Nephron progenitor cell (in vitro differentiated cells): ENCODE measurements at regions not wholly inside any gene's neighbourhood (a gene's known extent, or its start where the extent isn't known, plus 50 kb on each side); places are given as distances from the start of the nearest gene placed in this dataset.
"Not testable (repeated sequence)": the region's sequence is repeated elsewhere in the genome, so short reads cannot be mapped to it uniquely, and the experiment has no call there.

Source experiments
- DNase-seq: peaks from one replicate; pipeline ENCODE4 v3.0.0; 2021
- H3K27ac Mint-ChIP-seq: 2 replicates; pipeline ENCODE4 v1.8.0; 2021; ENCODE audit warnings: mild to moderate bottlenecking, moderate library complexity, mixed read lengths
- H3K27me3 Mint-ChIP-seq: 2 replicates; pipeline ENCODE4 v1.8.0; 2021; ENCODE audit warnings: mild to moderate bottlenecking, low read depth, mixed read lengths; ENCODE audit not compliant: poor library complexity
- H3K36me3 Mint-ChIP-seq: 2 replicates; pipeline ENCODE4 v1.8.0; 2021; ENCODE audit warnings: low read depth, mixed read lengths
- H3K4me1 Mint-ChIP-seq: 2 replicates; pipeline ENCODE4 v1.8.0; 2021; ENCODE audit warnings: mixed read lengths
- H3K4me3 Mint-ChIP-seq: 2 replicates; pipeline ENCODE4 v1.8.0; 2021; ENCODE audit warnings: mild to moderate bottlenecking, moderate library complexity, mixed read lengths
- H3K9me3 Mint-ChIP-seq: 2 replicates; pipeline ENCODE4 v1.8.0; 2021; ENCODE audit warnings: mild to moderate bottlenecking, moderate library complexity, mixed read lengths
- TF ChIP-seq, protein P1 (sequence below): fragments of 200-600 bp; sonication (generic); IDR thresholded peaks from 2 replicates; pipeline ENCODE4 v1.5.0; 2021; ENCODE audit warnings: antibody characterized with exemption

GRCh38 chr2:129806317-129806716 is 173.1 kb upstream of the RAB6C start:
- TF ChIP-seq, protein P1, sequence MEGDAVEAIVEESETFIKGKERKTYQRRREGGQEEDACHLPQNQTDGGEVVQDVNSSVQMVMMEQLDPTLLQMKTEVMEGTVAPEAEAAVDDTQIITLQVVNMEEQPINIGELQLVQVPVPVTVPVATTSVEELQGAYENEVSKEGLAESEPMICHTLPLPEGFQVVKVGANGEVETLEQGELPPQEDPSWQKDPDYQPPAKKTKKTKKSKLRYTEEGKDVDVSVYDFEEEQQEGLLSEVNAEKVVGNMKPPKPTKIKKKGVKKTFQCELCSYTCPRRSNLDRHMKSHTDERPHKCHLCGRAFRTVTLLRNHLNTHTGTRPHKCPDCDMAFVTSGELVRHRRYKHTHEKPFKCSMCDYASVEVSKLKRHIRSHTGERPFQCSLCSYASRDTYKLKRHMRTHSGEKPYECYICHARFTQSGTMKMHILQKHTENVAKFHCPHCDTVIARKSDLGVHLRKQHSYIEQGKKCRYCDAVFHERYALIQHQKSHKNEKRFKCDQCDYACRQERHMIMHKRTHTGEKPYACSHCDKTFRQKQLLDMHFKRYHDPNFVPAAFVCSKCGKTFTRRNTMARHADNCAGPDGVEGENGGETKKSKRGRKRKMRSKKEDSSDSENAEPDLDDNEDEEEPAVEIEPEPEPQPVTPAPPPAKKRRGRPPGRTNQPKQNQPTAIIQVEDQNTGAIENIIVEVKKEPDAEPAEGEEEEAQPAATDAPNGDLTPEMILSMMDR: no peak
- Mint-ChIP-seq H3K9me3 (no peaks in the 10 kb centered on the region), H3K36me3 (no peaks in the 10 kb centered on the region), H3K4me3 (no peak overlapping the region), H3K27me3 (peaks cover 9% of the 10 kb centered on the region), H3K27ac (no peak overlapping the region), H3K4me1 (peaks cover 24% of the 10 kb centered on the region)
- DNase-seq: no peak

GRCh38 chr2:129806990-129807389 is 172.5 kb upstream of the RAB6C start:
- H3K27me3 Mint-ChIP-seq: peaks cover 9% of the 10 kb centered on the region
- TF ChIP-seq, protein P1: no peak
- no peaks in the 10 kb centered on the region for H3K36me3 Mint-ChIP-seq
- H3K4me3 Mint-ChIP-seq: no peak overlapping the region
- no peaks in the 10 kb centered on the region for H3K9me3 Mint-ChIP-seq
- no peak for DNase-seq
- no peak overlapping the region for H3K27ac Mint-ChIP-seq
- peaks cover 24% of the 10 kb centered on the region for H3K4me1 Mint-ChIP-seq

DNA sequence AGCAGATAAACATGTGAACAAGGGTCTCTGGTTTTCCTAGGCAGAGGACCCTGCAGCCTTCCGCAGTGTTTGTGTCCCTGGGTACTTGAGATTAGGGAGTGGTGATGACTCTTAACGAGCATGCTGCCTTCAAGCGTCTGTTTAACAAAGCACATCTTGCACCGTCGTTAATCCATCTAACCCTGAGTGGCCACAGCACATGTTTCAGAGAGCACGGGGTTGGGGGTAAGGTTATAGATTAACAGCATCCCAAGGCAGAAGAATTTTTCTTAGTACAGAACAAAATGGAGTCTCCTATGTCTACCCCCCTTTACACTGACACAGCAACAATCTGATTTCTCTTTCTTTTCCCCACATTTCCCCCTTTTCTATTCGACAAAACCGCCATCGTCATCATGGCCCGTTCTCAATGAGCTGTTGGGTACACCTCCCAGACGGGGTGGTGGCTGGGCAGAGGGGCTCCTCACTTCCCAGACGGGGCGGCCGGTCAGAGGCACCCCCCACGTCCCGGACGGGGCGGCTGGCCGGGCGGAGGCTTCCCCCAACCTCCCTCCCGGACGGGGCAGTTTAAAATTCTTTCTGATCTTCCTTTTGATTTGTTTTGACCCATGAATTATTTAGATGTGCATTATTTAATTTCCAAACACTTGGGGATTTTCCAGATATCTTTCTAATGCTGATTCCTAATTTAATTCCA is 171.7 kb upstream of the RAB6C start:
- H3K27me3 Mint-ChIP-seq, H3K36me3 Mint-ChIP-seq, H3K4me3 Mint-ChIP-seq, H3K27ac Mint-ChIP-seq, DNase-seq, H3K9me3 Mint-ChIP-seq: not testable (repeated sequence)
- H3K4me1 Mint-ChIP-seq: peaks cover 31% of the 10 kb centered on the region

- Mint-ChIP-seq H3K9me3 (peaks cover 17% of the 10 kb centered on the region), H3K4me3 (no peak overlapping the region), H3K27ac (no peak overlapping the region), H3K27me3 (peaks cover 7% of the 10 kb centered on the region), H3K4me1 (peaks cover 32% of the 10 kb centered on the region), H3K36me3 (peaks cover 8% of the 10 kb centered on the region)
- TF ChIP-seq, protein P1: no peak
- DNase-seq: no peak
Measured at GRCh38 chr2:129810521-129810920, 168.9 kb upstream of the RAB6C start.

DNA sequence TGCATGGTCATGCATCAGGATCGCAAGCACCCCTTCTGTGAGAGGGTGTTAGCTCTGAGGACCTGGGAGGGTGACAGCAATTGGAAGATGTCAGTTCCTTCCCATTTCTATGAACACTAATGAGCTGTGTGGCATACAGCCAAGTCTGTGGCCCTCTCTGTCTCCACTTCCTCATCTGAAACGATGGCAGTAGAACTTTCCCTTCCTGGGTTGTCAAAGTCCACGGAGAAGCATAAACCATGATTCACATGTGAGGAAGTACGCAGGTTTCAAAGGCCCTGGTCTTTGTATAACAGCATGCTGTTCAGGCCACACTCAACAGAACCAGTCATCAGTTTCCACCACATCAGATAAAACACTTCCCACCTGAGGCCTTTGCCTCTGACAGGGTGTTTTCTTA is 167.4 kb upstream of the RAB6C start:
- peaks cover 12% of the 10 kb centered on the region for H3K27me3 Mint-ChIP-seq
- H3K36me3 Mint-ChIP-seq: peaks cover 8% of the 10 kb centered on the region
- H3K4me3 Mint-ChIP-seq: no peak overlapping the region
- DNase-seq: no peak
- H3K9me3 Mint-ChIP-seq: peaks cover 26% of the 10 kb centered on the region
- TF ChIP-seq, protein P1: no peak
- H3K27ac Mint-ChIP-seq: no peak overlapping the region
- peaks cover 24% of the 10 kb centered on the region for H3K4me1 Mint-ChIP-seq

DNA sequence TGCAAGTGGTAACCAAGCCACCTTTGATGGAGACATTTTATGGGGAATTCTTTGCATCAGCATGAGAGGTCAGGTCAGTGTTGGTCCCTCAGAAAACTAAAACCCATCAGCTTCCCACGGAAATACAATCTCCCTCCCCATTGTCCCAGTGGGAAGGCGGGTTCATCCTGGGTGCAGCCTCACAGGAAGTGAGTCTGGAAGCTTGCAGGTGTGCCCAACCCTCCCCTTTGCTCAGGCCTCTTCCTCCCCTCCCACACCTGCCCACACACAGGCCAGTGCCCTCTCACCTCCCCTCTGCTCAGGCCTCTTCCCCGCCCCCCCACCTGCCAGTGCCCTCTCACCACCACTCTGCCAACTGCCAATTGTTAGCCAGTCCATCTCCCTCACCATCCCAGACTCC is 166.8 kb upstream of the RAB6C start:
- Mint-ChIP-seq H3K4me3 (no peak overlapping the region), H3K9me3 (peaks cover 26% of the 10 kb centered on the region), H3K4me1 (peaks cover 18% of the 10 kb centered on the region), H3K27me3 (peaks cover 12% of the 10 kb centered on the region), H3K27ac (no peak overlapping the region), H3K36me3 (peaks cover 8% of the 10 kb centered on the region)
- TF ChIP-seq, protein P1: no peak
- no peak for DNase-seq
